Naive B cell (primary cell): ENCODE measurements at regions not wholly inside any gene's neighbourhood (a gene's known extent, or its start where the extent isn't known, plus 50 kb on each side); places are given as distances from the start of the nearest gene placed in this dataset.

Experiments used
- ATAC-seq, 2 donors: fragments of 150-1000 bp; cut with Tn5 transposase; 2 replicates each; pipeline ENCODE4 v1.10.0; 2021; ENCODE audit warnings: low read depth in 2 of 2, mild to moderate bottlenecking in 2 of 2, moderate library complexity in 2 of 2
- DNase-seq: peaks from one replicate; pipeline ENCODE4 v3.0.0; 2022
- H3K27ac Mint-ChIP-seq, 6 donors: one replicate each; pipeline ENCODE4 v1.8.0; 2020 to 2022; ENCODE audit warnings: mild to moderate bottlenecking in 6 of 6, mixed read lengths in 6 of 6, moderate library complexity in 5 of 6, inconsistent platforms in 2 of 6
- H3K27me3 Mint-ChIP-seq, 3 donors: one replicate each; pipeline ENCODE4 v1.8.0; 2021 to 2022; ENCODE audit warnings: mixed read lengths in 3 of 3, mild to moderate bottlenecking in 1 of 3
- H3K36me3 Mint-ChIP-seq, 2 donors: one replicate each; pipeline ENCODE4 v1.8.0; 2020 to 2022; ENCODE audit warnings: mixed read lengths in 2 of 2, inconsistent platforms in 1 of 2, mild to moderate bottlenecking in 1 of 2
- H3K4me1 Mint-ChIP-seq, 3 donors: one replicate each; pipeline ENCODE4 v1.8.0; 2020 to 2022; ENCODE audit warnings: mixed read lengths in 3 of 3, inconsistent platforms in 1 of 3, mild to moderate bottlenecking in 1 of 3, moderate library complexity in 1 of 3
- H3K4me3 Mint-ChIP-seq, 8 donors: one replicate each; pipeline ENCODE4 v1.8.0; 2020 to 2022; ENCODE audit warnings: mild to moderate bottlenecking in 8 of 8, mixed read lengths in 8 of 8, moderate library complexity in 8 of 8, inconsistent platforms in 2 of 8
- H3K9me3 Mint-ChIP-seq, 7 donors: one replicate each; pipeline ENCODE4 v1.8.0; 2020 to 2022; ENCODE audit warnings: mixed read lengths in 7 of 7, mild to moderate bottlenecking in 5 of 7, inconsistent platforms in 2 of 7, moderate library complexity in 1 of 7

GRCh38 chr3:166362698-166363097 is 525.5 kb upstream of the BCHE start:
- DNase-seq: no peak
- Mint-ChIP-seq H3K9me3 (peaks cover 0 to 6% (median 0%) of the 10 kb centered on the region in 7 donors), H3K4me3 (no peak overlapping the region), H3K36me3 (no peaks in the 10 kb centered on the region), H3K4me1 (no peaks in the 10 kb centered on the region), H3K27ac (no peak overlapping the region), H3K27me3 (no peaks in the 10 kb centered on the region)
- no peak for ATAC-seq

DNA sequence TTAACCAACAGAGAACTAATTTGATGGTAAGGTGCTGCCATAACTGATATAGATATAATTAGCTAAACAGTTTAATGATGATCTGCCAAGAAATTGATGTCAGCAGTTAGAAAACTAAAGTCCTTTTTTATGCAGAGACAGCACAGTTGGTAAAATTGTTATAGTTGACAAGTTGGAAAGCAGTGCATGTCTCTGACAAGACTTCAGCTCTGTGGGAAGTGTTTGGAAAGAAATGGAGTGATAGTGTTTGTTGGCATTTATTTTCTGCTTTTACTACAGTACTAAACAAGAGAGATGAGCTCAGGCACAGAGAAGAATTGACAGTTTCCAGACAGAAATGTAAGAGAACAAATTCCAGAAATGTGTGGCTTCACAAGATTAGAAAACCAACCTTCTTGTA is 523.5 kb upstream of the BCHE start:
- no peaks in the 10 kb centered on the region for H3K36me3 Mint-ChIP-seq
- H3K27me3 Mint-ChIP-seq: no peaks in the 10 kb centered on the region
- ATAC-seq: no peak
- no peak overlapping the region for H3K27ac Mint-ChIP-seq
- H3K4me1 Mint-ChIP-seq: no peaks in the 10 kb centered on the region
- DNase-seq: no peak
- H3K9me3 Mint-ChIP-seq: peaks cover 0 to 6% (median 3%) of the 10 kb centered on the region in 7 donors
- no peak overlapping the region for H3K4me3 Mint-ChIP-seq

- no peaks in the 10 kb centered on the region for H3K36me3 Mint-ChIP-seq
- ATAC-seq (no peak), DNase-seq (no peak)
- no peaks in the 10 kb centered on the region for H3K4me1 Mint-ChIP-seq
- no peak overlapping the region for H3K27ac Mint-ChIP-seq
- no peaks in the 10 kb centered on the region for H3K27me3 Mint-ChIP-seq
- no peak overlapping the region for H3K4me3 Mint-ChIP-seq
- peaks cover 8 to 23% (median 17%) of the 10 kb centered on the region in 7 donors for H3K9me3 Mint-ChIP-seq
Measured at GRCh38 chr3:166351461-166351860, 514.2 kb upstream of the BCHE start.

GRCh38 chr3:166340604-166341266 is 503.5 kb upstream of the BCHE start:
- no peak for DNase-seq
- no peaks in the 10 kb centered on the region for H3K36me3 Mint-ChIP-seq
- no peaks in the 10 kb centered on the region for H3K4me1 Mint-ChIP-seq
- peaks cover 0 to 21% (median 2%) of the 10 kb centered on the region in 7 donors for H3K9me3 Mint-ChIP-seq
- no peak overlapping the region for H3K27ac Mint-ChIP-seq
- no peaks in the 10 kb centered on the region for H3K27me3 Mint-ChIP-seq
- no peak overlapping the region for H3K4me3 Mint-ChIP-seq
- ATAC-seq: no peak

GRCh38 chr3:166324401-166324800 is 487.2 kb upstream of the BCHE start:
- H3K9me3 Mint-ChIP-seq: peaks cover 0 to 7% (median 0%) of the 10 kb centered on the region in 7 donors
- DNase-seq (no peak), ATAC-seq (no peak)
- no peaks in the 10 kb centered on the region for H3K4me1 Mint-ChIP-seq
- H3K27me3 Mint-ChIP-seq: no peaks in the 10 kb centered on the region
- no peak overlapping the region for H3K27ac Mint-ChIP-seq
- no peaks in the 10 kb centered on the region for H3K36me3 Mint-ChIP-seq
- H3K4me3 Mint-ChIP-seq: no peak overlapping the region

- Mint-ChIP-seq H3K4me3 (no peak overlapping the region), H3K27ac (no peak overlapping the region), H3K27me3 (no peaks in the 10 kb centered on the region), H3K4me1 (no peaks in the 10 kb centered on the region), H3K9me3 (peaks cover 0 to 5% (median 0%) of the 10 kb centered on the region in 7 donors), H3K36me3 (no peaks in the 10 kb centered on the region)
- DNase-seq (no peak), ATAC-seq (no peak)
Measured at GRCh38 chr3:166322391-166322790, 485.2 kb upstream of the BCHE start.

DNA sequence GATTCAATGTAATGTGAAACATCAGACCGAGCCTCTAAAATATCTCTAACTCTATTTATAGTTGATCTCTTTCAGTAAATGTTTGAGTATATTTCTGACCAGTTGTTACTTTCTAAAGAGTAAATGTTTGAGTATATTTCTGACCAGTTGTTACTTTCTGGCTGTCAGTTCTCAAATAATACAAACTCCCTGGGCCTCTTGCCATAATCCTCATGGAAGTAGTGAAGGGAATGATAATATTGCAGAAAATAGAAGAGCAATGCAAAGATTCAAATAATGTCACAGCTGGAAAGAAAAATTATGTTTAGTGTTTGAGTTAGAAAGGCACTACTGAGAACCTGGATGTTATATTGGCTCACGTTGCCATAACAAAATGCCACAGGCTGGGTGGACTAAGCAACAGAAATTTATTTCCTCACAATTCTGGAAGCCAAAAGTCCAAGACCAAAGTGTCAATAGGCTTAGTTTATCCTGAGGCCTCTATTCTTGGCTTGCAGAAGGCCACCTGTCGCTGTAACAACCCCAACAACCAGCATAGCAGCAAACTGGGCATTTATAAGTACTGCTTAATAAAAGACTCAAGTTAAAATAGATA is 470.6 kb upstream of the BCHE start:
- no peaks in the 10 kb centered on the region for H3K36me3 Mint-ChIP-seq
- no peak for ATAC-seq
- peaks cover 0 to 4% (median 2%) of the 10 kb centered on the region in 7 donors for H3K9me3 Mint-ChIP-seq
- no peaks in the 10 kb centered on the region for H3K4me1 Mint-ChIP-seq
- no peak for DNase-seq
- no peak overlapping the region for H3K4me3 Mint-ChIP-seq
- no peaks in the 10 kb centered on the region for H3K27me3 Mint-ChIP-seq
- H3K27ac Mint-ChIP-seq: no peak overlapping the region

DNA sequence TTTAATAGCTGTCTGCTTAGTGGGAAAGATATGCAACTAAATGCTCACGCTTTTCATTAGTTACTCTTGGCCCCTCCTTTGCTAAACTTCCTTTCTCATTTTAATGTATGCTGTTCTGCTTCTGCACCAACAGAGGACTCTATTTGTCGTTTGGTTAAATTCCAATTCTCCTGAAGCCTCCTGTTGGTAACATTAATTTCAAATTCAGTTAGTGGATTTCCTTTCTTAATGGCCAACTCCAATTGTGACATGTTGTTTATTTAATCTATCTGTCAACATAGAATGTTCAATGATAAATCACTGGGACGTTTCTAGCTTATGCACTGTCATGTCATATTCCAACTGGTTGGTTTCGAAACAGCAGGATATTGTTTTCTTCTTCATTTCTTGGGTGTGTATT is 467.4 kb upstream of the BCHE start:
- H3K27ac Mint-ChIP-seq: no peak overlapping the region
- peaks cover 0 to 5% (median 2%) of the 10 kb centered on the region in 7 donors for H3K9me3 Mint-ChIP-seq
- ATAC-seq (no peak), DNase-seq (no peak)
- no peaks in the 10 kb centered on the region for H3K4me1 Mint-ChIP-seq
- H3K27me3 Mint-ChIP-seq: no peaks in the 10 kb centered on the region
- no peak overlapping the region for H3K4me3 Mint-ChIP-seq
- no peaks in the 10 kb centered on the region for H3K36me3 Mint-ChIP-seq

DNA sequence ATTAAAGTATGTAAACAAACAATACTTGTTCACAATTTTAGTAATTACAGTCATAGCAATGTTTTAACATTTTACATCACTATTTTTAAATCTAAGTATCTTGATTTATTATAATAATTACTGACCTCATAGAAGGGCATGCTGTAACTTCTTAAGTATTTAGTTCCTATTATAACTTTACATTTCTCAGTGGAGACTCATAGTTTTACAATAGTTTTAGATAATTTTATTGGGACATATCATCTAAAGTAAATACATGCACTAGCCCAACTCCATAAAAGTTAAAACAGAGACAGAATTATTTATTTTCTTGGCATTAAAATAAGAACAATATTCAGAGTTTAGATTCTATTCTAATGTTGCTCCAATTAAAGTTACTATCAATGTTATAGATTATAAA is 466.5 kb upstream of the BCHE start:
- Mint-ChIP-seq H3K27ac (no peak overlapping the region), H3K36me3 (no peaks in the 10 kb centered on the region), H3K9me3 (peaks cover 0 to 5% (median 3%) of the 10 kb centered on the region in 7 donors), H3K27me3 (no peaks in the 10 kb centered on the region), H3K4me1 (no peaks in the 10 kb centered on the region), H3K4me3 (no peak overlapping the region)
- DNase-seq: no peak
- ATAC-seq: no peak

DNA sequence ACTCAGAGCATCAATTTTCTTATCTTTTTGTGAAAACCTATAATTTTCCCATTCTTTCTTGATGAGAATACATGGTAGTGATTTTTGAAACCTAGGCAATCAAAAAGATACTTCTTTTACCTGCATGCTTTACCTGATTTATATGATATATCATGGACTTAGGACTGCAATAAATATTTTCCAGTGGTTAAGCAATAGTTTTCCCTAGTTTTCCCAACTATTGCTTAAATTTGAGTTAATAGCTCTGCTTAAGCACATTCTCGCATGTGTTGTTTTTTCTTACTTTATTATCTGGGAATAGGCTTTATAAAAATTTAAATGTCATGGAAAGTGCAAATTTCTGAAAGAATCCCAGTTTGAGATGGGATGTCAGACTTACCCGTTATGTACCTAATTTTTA is 465.1 kb upstream of the BCHE start:
- H3K27ac Mint-ChIP-seq: no peak overlapping the region
- ATAC-seq (no peak), DNase-seq (no peak)
- peaks cover 0 to 5% (median 3%) of the 10 kb centered on the region in 7 donors for H3K9me3 Mint-ChIP-seq
- H3K36me3 Mint-ChIP-seq: no peaks in the 10 kb centered on the region
- no peak overlapping the region for H3K4me3 Mint-ChIP-seq
- no peaks in the 10 kb centered on the region for H3K27me3 Mint-ChIP-seq
- H3K4me1 Mint-ChIP-seq: no peaks in the 10 kb centered on the region

DNA sequence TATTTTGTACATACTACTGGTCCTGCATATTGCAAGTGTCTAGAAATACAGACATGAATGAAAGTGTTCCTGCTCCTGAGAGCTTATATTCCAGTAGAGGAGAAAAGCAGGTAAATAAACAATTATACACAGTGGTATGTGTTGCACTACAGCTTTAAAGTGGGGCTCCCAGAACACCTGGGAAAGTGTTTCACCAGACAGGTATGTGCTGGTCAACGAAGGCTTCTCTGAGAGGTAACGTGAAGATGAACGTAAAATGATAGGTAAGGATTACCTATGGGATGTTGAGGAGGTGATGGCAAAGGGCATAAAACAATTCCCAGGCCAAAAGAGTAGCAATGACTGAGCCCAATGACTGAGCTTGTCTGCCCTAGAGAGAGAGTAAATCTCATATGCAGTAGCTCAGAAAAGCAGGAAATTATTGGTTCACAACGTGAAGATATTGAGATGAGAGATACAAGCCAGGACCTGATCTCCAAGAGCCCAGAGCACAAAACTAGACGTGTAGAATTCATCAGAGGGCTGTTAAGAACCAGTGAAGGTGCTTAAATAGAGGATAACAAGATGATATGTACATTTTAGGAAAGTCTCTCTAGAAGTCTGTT is 459.1 kb upstream of the BCHE start:
- no peak for DNase-seq
- H3K36me3 Mint-ChIP-seq: no peaks in the 10 kb centered on the region
- no peak for ATAC-seq
- H3K27ac Mint-ChIP-seq: no peak overlapping the region
- H3K27me3 Mint-ChIP-seq: no peaks in the 10 kb centered on the region
- H3K4me3 Mint-ChIP-seq: no peak overlapping the region
- H3K9me3 Mint-ChIP-seq: peaks cover 0 to 4% (median 0%) of the 10 kb centered on the region in 7 donors
- no peaks in the 10 kb centered on the region for H3K4me1 Mint-ChIP-seq

DNA sequence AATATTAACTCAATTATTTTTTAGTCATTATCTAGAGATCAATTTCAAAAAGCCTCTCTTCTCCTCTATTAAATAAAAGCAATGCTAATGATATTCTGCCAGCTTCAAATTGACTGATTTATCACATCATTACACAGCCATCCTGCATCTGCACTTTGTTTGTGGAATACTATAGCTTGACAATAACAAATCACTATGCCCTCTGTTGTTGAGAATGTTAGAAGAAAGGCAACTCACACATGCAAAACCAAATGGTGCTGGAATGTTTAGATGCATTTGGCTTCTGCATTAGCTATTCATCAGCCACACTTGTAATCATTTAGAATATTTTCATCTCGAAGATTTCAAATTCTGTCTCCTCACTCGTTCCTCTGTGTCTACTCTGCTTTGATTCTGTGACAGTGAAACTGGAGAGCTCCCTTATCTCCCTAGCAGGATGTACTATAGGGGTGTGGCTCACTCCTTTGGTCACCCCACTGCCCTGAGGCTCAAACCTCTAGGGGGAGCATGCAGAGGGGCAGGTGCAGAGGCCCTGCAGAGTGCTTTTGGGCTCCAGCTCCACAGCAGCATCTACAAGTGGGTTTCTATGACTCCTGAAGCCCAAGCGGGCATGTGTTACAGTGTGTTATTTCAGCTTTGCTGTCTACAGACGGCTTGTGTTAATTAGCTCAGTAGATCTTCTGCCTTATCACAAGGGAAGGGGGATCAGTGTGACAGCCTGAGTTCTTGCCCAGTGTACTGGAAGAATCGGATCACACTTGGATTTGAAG is 454.1 kb upstream of the BCHE start:
- Mint-ChIP-seq H3K4me3 (no peak overlapping the region), H3K36me3 (no peaks in the 10 kb centered on the region), H3K27ac (no peak overlapping the region), H3K4me1 (no peaks in the 10 kb centered on the region), H3K27me3 (no peaks in the 10 kb centered on the region), H3K9me3 (peaks cover 0 to 3% (median 0%) of the 10 kb centered on the region in 7 donors)
- no peak for ATAC-seq
- no peak for DNase-seq

GRCh38 chr3:166285001-166285400 is 447.8 kb upstream of the BCHE start:
- DNase-seq: no peak
- no peak for ATAC-seq
- H3K36me3 Mint-ChIP-seq: no peaks in the 10 kb centered on the region
- no peak overlapping the region for H3K4me3 Mint-ChIP-seq
- H3K4me1 Mint-ChIP-seq: no peaks in the 10 kb centered on the region
- H3K9me3 Mint-ChIP-seq: peaks cover 0 to 4% (median 0%) of the 10 kb centered on the region in 7 donors
- no peaks in the 10 kb centered on the region for H3K27me3 Mint-ChIP-seq
- no peak overlapping the region for H3K27ac Mint-ChIP-seq

GRCh38 chr3:166283840-166284239 is 446.6 kb upstream of the BCHE start:
- DNase-seq (no peak), ATAC-seq (no peak)
- H3K4me3 Mint-ChIP-seq: no peak overlapping the region
- H3K27me3 Mint-ChIP-seq: no peaks in the 10 kb centered on the region
- no peaks in the 10 kb centered on the region for H3K4me1 Mint-ChIP-seq
- H3K36me3 Mint-ChIP-seq: no peaks in the 10 kb centered on the region
- peaks cover 0 to 4% (median 0%) of the 10 kb centered on the region in 7 donors for H3K9me3 Mint-ChIP-seq
- H3K27ac Mint-ChIP-seq: no peak overlapping the region
